Trophoblast cell (in vitro differentiated cells and primary cell): ENCODE measurements at regions not wholly inside any gene's neighbourhood (a gene's known extent, or its start where the extent isn't known, plus 50 kb on each side); places are given as distances from the start of the nearest gene placed in this dataset.

Source experiments
- DNase-seq, 2 donors: peaks; one replicate each; pipeline ENCODE4 v3.0.0-alpha.2; 2016
- H2AFZ ChIP-seq: 2 replicates; pipeline ENCODE4 v1.6.1; 2013; ENCODE audit warnings: low read length, moderate library complexity, mild to moderate bottlenecking; ENCODE audit not compliant: insufficient read depth, poor library complexity
- H2AK5ac ChIP-seq: 2 replicates; pipeline ENCODE4 v1.6.1; 2013; ENCODE audit warnings: mild to moderate bottlenecking, low read length
- H2BK120ac ChIP-seq: 2 replicates; pipeline ENCODE4 v1.6.1; 2013; ENCODE audit warnings: low read length, mild to moderate bottlenecking, moderate library complexity; ENCODE audit not compliant: insufficient read depth, poor library complexity
- H2BK12ac ChIP-seq: 2 replicates; pipeline ENCODE4 v1.6.1; 2013; ENCODE audit warnings: mild to moderate bottlenecking, low read length, moderate library complexity
- H2BK5ac ChIP-seq: 2 replicates; pipeline ENCODE4 v1.6.1; 2013; ENCODE audit warnings: low read length, low read depth, moderate library complexity, mild to moderate bottlenecking; ENCODE audit not compliant: poor library complexity
- H3K14ac ChIP-seq: 2 replicates; pipeline ENCODE4 v1.6.1; 2013; ENCODE audit warnings: mild to moderate bottlenecking, low read length
- H3K18ac ChIP-seq: 2 replicates; pipeline ENCODE4 v1.6.1; 2013; ENCODE audit warnings: mild to moderate bottlenecking, low read length
- H3K23ac ChIP-seq: 2 replicates; pipeline ENCODE4 v1.6.1; 2013; ENCODE audit warnings: low read length
- H3K27ac ChIP-seq: 2 replicates; pipeline ENCODE4 v1.5.1; 2013; ENCODE audit warnings: low read depth, mild to moderate bottlenecking, inconsistent platforms, low read length, moderate library complexity
- H3K27me3 ChIP-seq: 2 replicates; pipeline ENCODE4 v1.6.1; 2013; ENCODE audit warnings: inconsistent platforms, mild to moderate bottlenecking, low read length, moderate library complexity; ENCODE audit not compliant: insufficient read depth
- H3K36me3 ChIP-seq, 2 experiments: 1 replicate in 1 of 2; 2 replicates in 1 of 2; pipeline ENCODE4 v1.6.1; 2013; ENCODE audit warnings: low read length in 2 of 2, mild to moderate bottlenecking in 2 of 2, moderate library complexity in 1 of 2; ENCODE audit not compliant: insufficient read depth in 2 of 2, control insufficient read depth in 1 of 2
- H3K4ac ChIP-seq: 2 replicates; pipeline ENCODE4 v1.6.1; 2013; ENCODE audit warnings: low read depth, mild to moderate bottlenecking, low read length, moderate library complexity
- H3K4me1 ChIP-seq, 2 experiments: 1 replicate in 1 of 2; 2 replicates in 1 of 2; pipeline ENCODE4 v1.6.1; 2013; ENCODE audit warnings: low read length in 2 of 2, mild to moderate bottlenecking in 2 of 2, moderate library complexity in 1 of 2; ENCODE audit not compliant: insufficient read depth in 2 of 2, control insufficient read depth in 1 of 2
- H3K4me2 ChIP-seq: 2 replicates; pipeline ENCODE4 v1.6.1; 2013; ENCODE audit warnings: inconsistent platforms, mild to moderate bottlenecking, low read length, moderate library complexity
- H3K4me3 ChIP-seq: 2 replicates; pipeline ENCODE4 v1.5.1; 2013; ENCODE audit warnings: mild to moderate bottlenecking, low read depth, low read length, inconsistent platforms
- H3K79me1 ChIP-seq: one replicate; pipeline ENCODE4 v1.6.1; 2013; ENCODE audit warnings: low read length
- H3K79me2 ChIP-seq: 2 replicates; pipeline ENCODE4 v1.6.1; 2013; ENCODE audit warnings: low read length, mild to moderate bottlenecking; ENCODE audit not compliant: control insufficient read depth, insufficient read depth, poor library complexity
- H3K9ac ChIP-seq: 2 replicates; pipeline ENCODE4 v1.6.1; 2013; ENCODE audit warnings: mild to moderate bottlenecking, low read length
- H3K9me3 ChIP-seq: 2 replicates; pipeline ENCODE4 v1.6.1; 2013; ENCODE audit warnings: low read depth, mild to moderate bottlenecking, control low read depth, inconsistent platforms, low read length; ENCODE audit not compliant: insufficient read depth
- H4K12ac ChIP-seq: 2 replicates; pipeline ENCODE4 v1.6.1; 2013; ENCODE audit warnings: low read depth, mild to moderate bottlenecking, low read length, moderate library complexity
- H4K8ac ChIP-seq: 2 replicates; pipeline ENCODE4 v1.6.1; 2013; ENCODE audit warnings: low read depth, mild to moderate bottlenecking, low read length, moderate library complexity
- H4K91ac ChIP-seq: one replicate; pipeline ENCODE4 v1.6.1; 2013; ENCODE audit warnings: low read depth, mild to moderate bottlenecking, low read length, moderate library complexity
- WGBS: extraction: QIAGEN DNeasy Blood & Tissue Kit; methylation state at CpG from one replicate; pipeline ENCODE4 v1.1.7; 2013; ENCODE audit warnings: missing lambda C conversion rate; ENCODE audit not compliant: insufficient read length, insufficient coverage; ENCODE audit errors: extremely low coverage; 5-methylcytosine and 5-hydroxymethylcytosine counted together

GRCh38 chr4:83172371-83172770 is 57.8 kb upstream of the PLAC8 start:
- H3K27ac ChIP-seq = no peak overlapping the region
- no peak overlapping the region for H3K4me2 ChIP-seq
- H4K12ac ChIP-seq = no peak overlapping the region
- no peaks in the 10 kb centered on the region for H3K36me3 ChIP-seq
- no peak overlapping the region for H2AFZ ChIP-seq
- H3K9me3 ChIP-seq = no peaks in the 10 kb centered on the region
- no peak overlapping the region for H4K91ac ChIP-seq
- no peaks in the 10 kb centered on the region for H3K27me3 ChIP-seq
- H2BK5ac ChIP-seq = no peak overlapping the region
- no peak for DNase-seq
- no peak overlapping the region for H3K4me3 ChIP-seq
- H2BK12ac ChIP-seq = no peak overlapping the region
- peaks cover 3% of the 10 kb centered on the region for H3K79me1 ChIP-seq
- H3K79me2 ChIP-seq = no peaks in the 10 kb centered on the region
- H3K4me1 ChIP-seq = peaks cover 0 to 3% of the 10 kb centered on the region in 2 experiments
- H3K18ac ChIP-seq = no peak overlapping the region
- no peak overlapping the region for H3K23ac ChIP-seq
- WGBS = no CpG with 5 or more reads among the region's 5 CpGs
- no peak overlapping the region for H3K9ac ChIP-seq
- H3K14ac ChIP-seq = no peak overlapping the region
- no peak overlapping the region for H2AK5ac ChIP-seq
- H4K8ac ChIP-seq = no peak overlapping the region
- no peak overlapping the region for H2BK120ac ChIP-seq
- H3K4ac ChIP-seq = no peak overlapping the region

GRCh38 chr4:83171436-83172039 is 57.0 kb upstream of the PLAC8 start:
- no peak overlapping the region for H3K18ac ChIP-seq
- no peak for DNase-seq

GRCh38 chr4:83170952-83171399 is 56.4 kb upstream of the PLAC8 start:
- peak overlapping the region; percentile 81 for H2BK120ac ChIP-seq
- peak overlapping the region; percentile 7 for H4K12ac ChIP-seq
- H3K27ac ChIP-seq = no peak overlapping the region
- H2BK12ac ChIP-seq = peak overlapping the region; percentile 77
- no peak overlapping the region for H3K4ac ChIP-seq
- no peaks in the 10 kb centered on the region for H3K79me2 ChIP-seq
- H3K4me2 ChIP-seq = no peak overlapping the region
- no peak for DNase-seq
- no peak overlapping the region for H2AFZ ChIP-seq
- H4K8ac ChIP-seq = peak overlapping the region; percentile 29
- peaks cover 3% of the 10 kb centered on the region for H3K79me1 ChIP-seq
- H3K9ac ChIP-seq = no peak overlapping the region
- H3K14ac ChIP-seq = peak overlapping the region; percentile 60
- no peak overlapping the region for H2AK5ac ChIP-seq
- peak overlapping the region; percentile 68 for H3K18ac ChIP-seq
- peak overlapping the region; percentile 86 for H2BK5ac ChIP-seq
- H3K36me3 ChIP-seq = no peaks in the 10 kb centered on the region
- no peaks in the 10 kb centered on the region for H3K27me3 ChIP-seq
- no CpG with 5 or more reads among the region's 4 CpGs for WGBS
- H3K4me1 ChIP-seq = peaks cover 0 to 3% of the 10 kb centered on the region in 2 experiments
- H4K91ac ChIP-seq = peak overlapping the region; percentile 70
- H3K23ac ChIP-seq = no peak overlapping the region
- no peaks in the 10 kb centered on the region for H3K9me3 ChIP-seq
- H3K4me3 ChIP-seq = no peak overlapping the region

More at GRCh38 chr4:83171436-83172039, 57.0 kb upstream of the PLAC8 start:
- Histone ChIP-seq H3K36me3 (no peaks in the 10 kb centered on the region), H3K23ac (no peak overlapping the region), H3K9ac (no peak overlapping the region), H2AFZ (no peak overlapping the region), H3K14ac (no peak overlapping the region), H3K27me3 (no peaks in the 10 kb centered on the region), H3K9me3 (no peaks in the 10 kb centered on the region), H2BK5ac (peak overlapping the region; percentile 86), H4K91ac (no peak overlapping the region), H3K79me2 (no peaks in the 10 kb centered on the region), H3K4ac (no peak overlapping the region), H3K4me1 (peaks cover 0 to 3% of the 10 kb centered on the region in 2 experiments), H3K79me1 (peaks cover 3% of the 10 kb centered on the region), H2BK120ac (no peak overlapping the region), H3K4me2 (no peak overlapping the region), H2BK12ac (no peak overlapping the region), H3K4me3 (no peak overlapping the region), H4K12ac (no peak overlapping the region), H4K8ac (no peak overlapping the region), H2AK5ac (no peak overlapping the region), H3K27ac (no peak overlapping the region)
- no CpG with 5 or more reads among the region's 2 CpGs for WGBS
